Vagina (tissue), 2 donors: ENCODE measurements at regions not wholly inside any gene's neighbourhood (a gene's known extent, or its start where the extent isn't known, plus 50 kb on each side); places are given as distances from the start of the nearest gene placed in this dataset.

Source experiments
- CTCF ChIP-seq, 3 experiments: fragments of 450-650 bp in 2 of 3; fragments of 200-600 bp in 1 of 3; sonication (generic) in 1 of 3; IDR thresholded peaks; one replicate each; pipeline ENCODE4 v1.5.1; 2017 to 2019; ENCODE audit warnings: antibody characterized with exemption in 3 of 3, mild to moderate bottlenecking in 2 of 3, moderate library complexity in 2 of 3
- POLR2A ChIP-seq, 2 donors: fragments of 450-650 bp; IDR thresholded peaks; one replicate each; pipeline ENCODE4 v1.6.1; 2017; ENCODE audit warnings: antibody characterized with exemption in 2 of 2, mild to moderate bottlenecking in 2 of 2, moderate library complexity in 2 of 2
- POLR2AphosphoS5 ChIP-seq, 2 donors: sonication (generic); formaldehyde crosslinking; IDR thresholded peaks; one replicate each; pipeline ENCODE4 v1.9.0; 2017; ENCODE audit warnings: antibody characterized with exemption in 2 of 2, mild to moderate bottlenecking in 2 of 2, low read depth in 1 of 2; ENCODE audit not compliant: insufficient read depth in 1 of 2

- no peak for TF ChIP-seq CTCF (IDR thresholded peaks at IDR 0.05)
- TF ChIP-seq POLR2A (IDR thresholded peaks at IDR 0.05): no peak
- no peak for TF ChIP-seq POLR2AphosphoS5 (IDR thresholded peaks at IDR 0.05; ENCODE audit: insufficient read depth in 1 of 2, low read depth in 1 of 2)
These were observed 275.8 kb downstream of the KCNS3 start for GRCh38 chr2:18154259-18154658.
